ENCODE measurements at regions not wholly inside any gene's neighbourhood (a gene's known extent, or its start where the extent isn't known, plus 50 kb on each side); places are given as distances from the start of the nearest gene placed in this dataset.
"Not testable (repeated sequence)": the region's sequence is repeated elsewhere in the genome, so short reads cannot be mapped to it uniquely, and the experiment has no call there.

- Mint-ChIP-seq H3K4me1 (peaks cover 24% of the 10 kb centered on the region), H3K27me3 (no peaks in the 10 kb centered on the region), H3K4me3 (peak overlapping the region; percentile 12), H3K27ac (peak overlapping the region; percentile 42), H3K36me3 (peaks cover 27% of the 10 kb centered on the region), H3K9me3 (peaks cover 13% of the 10 kb centered on the region)
- POLR2A ChIA-PET = no interaction called here
- DNase-seq = no peak
- no peak for ATAC-seq (ENCODE audit: low read depth)
Measured at GRCh38 chrX:64853424-64853823, 122.8 kb downstream of the ZC4H2 start.

GRCh38 chrX:64850371-64851082 lies 125.7 kb downstream of the ZC4H2 start:
- no peak overlapping the region for H3K27ac Mint-ChIP-seq
- no peaks in the 10 kb centered on the region for H3K27me3 Mint-ChIP-seq
- DNase-seq (peak; percentile 31), ATAC-seq (ENCODE audit: low read depth) (peak; percentile 80)
- H3K36me3 Mint-ChIP-seq = peaks cover 27% of the 10 kb centered on the region
- POLR2A ChIA-PET = interaction anchor here (0.8 to 1.8 kb wide), 3 partner anchors 8 to 184 kb away, joined by 3 to 4 read pairs (median 3); partner anchors contain the start of gene ZC3H12B
- H3K4me1 Mint-ChIP-seq = peaks cover 24% of the 10 kb centered on the region
- H3K9me3 Mint-ChIP-seq = peaks cover 13% of the 10 kb centered on the region
- H3K4me3 Mint-ChIP-seq = peak overlapping the region; percentile 50

- Mint-ChIP-seq H3K4me1 (peaks cover 28% of the 10 kb centered on the region), H3K27me3 (no peaks in the 10 kb centered on the region), H3K36me3 (peaks cover 50% of the 10 kb centered on the region), H3K4me3 (peak overlapping the region; percentile 50), H3K9me3 (peaks cover 20% of the 10 kb centered on the region), H3K27ac (peak overlapping the region; percentile 98)
- ATAC-seq (ENCODE audit: low read depth) (no peak), DNase-seq (no peak)
- POLR2A ChIA-PET = no interaction called here
Measured at GRCh38 chrX:64843224-64843623, 133.0 kb downstream of the ZC4H2 start.

GRCh38 chrX:64842492-64842891 lies 133.8 kb downstream of the ZC4H2 start:
- POLR2A ChIA-PET = interaction anchor here (1.0 kb wide), 1 partner anchor 9 kb away, joined by 4 read pairs; no protein-coding TSS in a partner anchor
- peak; percentile 30 for DNase-seq
- Mint-ChIP-seq H3K27ac (peak overlapping the region; percentile 98), H3K27me3 (no peaks in the 10 kb centered on the region), H3K36me3 (peaks cover 50% of the 10 kb centered on the region), H3K9me3 (peaks cover 20% of the 10 kb centered on the region), H3K4me3 (peak overlapping the region; percentile 59), H3K4me1 (peaks cover 28% of the 10 kb centered on the region)
- peak; percentile 87 for ATAC-seq (ENCODE audit: low read depth)

- ATAC-seq (ENCODE audit: low read depth) (no peak), DNase-seq (no peak)
- H3K27ac Mint-ChIP-seq = peak overlapping the region; percentile 4
- no peaks in the 10 kb centered on the region for H3K27me3 Mint-ChIP-seq
- H3K36me3 Mint-ChIP-seq = peaks cover 4% of the 10 kb centered on the region
- peaks cover 7% of the 10 kb centered on the region for H3K9me3 Mint-ChIP-seq
- peaks cover 3% of the 10 kb centered on the region for H3K4me1 Mint-ChIP-seq
- H3K4me3 Mint-ChIP-seq = no peak overlapping the region
- POLR2A ChIA-PET = no interaction called here
Measured at GRCh38 chrX:64805683-64806082, 170.6 kb downstream of the ZC4H2 start.

- H3K9me3 Mint-ChIP-seq = peaks cover 8% of the 10 kb centered on the region
- no peak overlapping the region for H3K4me3 Mint-ChIP-seq
- H3K27ac Mint-ChIP-seq = no peak overlapping the region
- no peaks in the 10 kb centered on the region for H3K36me3 Mint-ChIP-seq
- no peaks in the 10 kb centered on the region for H3K4me1 Mint-ChIP-seq
- H3K27me3 Mint-ChIP-seq = no peaks in the 10 kb centered on the region
- ATAC-seq (ENCODE audit: low read depth) = no peak
- POLR2A ChIA-PET = no interaction called here
- no peak for DNase-seq
Measured at GRCh38 chrX:64792598-64793337, 183.5 kb downstream of the ZC4H2 start.

GRCh38 chrX:64782923-64783322 lies 193.3 kb downstream of the ZC4H2 start:
- DNase-seq = no peak
- ATAC-seq (ENCODE audit: low read depth) = no peak
- Mint-ChIP-seq H3K4me3 (no peak overlapping the region), H3K27me3 (no peaks in the 10 kb centered on the region), H3K9me3 (peaks cover 7% of the 10 kb centered on the region), H3K4me1 (no peaks in the 10 kb centered on the region), H3K36me3 (no peaks in the 10 kb centered on the region), H3K27ac (no peak overlapping the region)
- POLR2A ChIA-PET = no interaction called here

- Mint-ChIP-seq H3K27ac (no peak overlapping the region), H3K9me3 (peaks cover 6% of the 10 kb centered on the region), H3K4me3 (no peak overlapping the region), H3K36me3 (no peaks in the 10 kb centered on the region), H3K27me3 (no peaks in the 10 kb centered on the region), H3K4me1 (no peaks in the 10 kb centered on the region)
- POLR2A ChIA-PET = no interaction called here
- ATAC-seq (ENCODE audit: low read depth) (no peak), DNase-seq (no peak)
Measured at GRCh38 chrX:64758047-64758446, 218.2 kb downstream of the ZC4H2 start.

- H3K27me3 Mint-ChIP-seq = no peaks in the 10 kb centered on the region
- no peaks in the 10 kb centered on the region for H3K4me1 Mint-ChIP-seq
- H3K4me3 Mint-ChIP-seq = no peak overlapping the region
- POLR2A ChIA-PET = no interaction called here
- DNase-seq (no peak), ATAC-seq (ENCODE audit: low read depth) (no peak)
- no peaks in the 10 kb centered on the region for H3K36me3 Mint-ChIP-seq
- no peak overlapping the region for H3K27ac Mint-ChIP-seq
- peaks cover 2% of the 10 kb centered on the region for H3K9me3 Mint-ChIP-seq
Measured at GRCh38 chrX:64739792-64740378, 236.4 kb downstream of the ZC4H2 start.

GRCh38 chrX:64698317-64698716 lies 277.9 kb downstream of the ZC4H2 start:
- H3K4me1 Mint-ChIP-seq = no peaks in the 10 kb centered on the region
- no peak overlapping the region for H3K27ac Mint-ChIP-seq
- H3K36me3 Mint-ChIP-seq = no peaks in the 10 kb centered on the region
- POLR2A ChIA-PET = no interaction called here
- ATAC-seq (ENCODE audit: low read depth) = no peak
- peaks cover 10% of the 10 kb centered on the region for H3K9me3 Mint-ChIP-seq
- H3K27me3 Mint-ChIP-seq = no peaks in the 10 kb centered on the region
- H3K4me3 Mint-ChIP-seq = no peak overlapping the region
- no peak for DNase-seq

GRCh38 chrX:64695372-64695771 lies 280.9 kb downstream of the ZC4H2 start:
- H3K4me3 Mint-ChIP-seq; H3K27ac Mint-ChIP-seq; H3K36me3 Mint-ChIP-seq; ATAC-seq (ENCODE audit: low read depth); H3K9me3 Mint-ChIP-seq; DNase-seq; H3K4me1 Mint-ChIP-seq; H3K27me3 Mint-ChIP-seq; POLR2A ChIA-PET: not testable (repeated sequence)

- ATAC-seq (ENCODE audit: low read depth) = no peak
- Mint-ChIP-seq H3K9me3 (peaks cover 10% of the 10 kb centered on the region), H3K36me3 (no peaks in the 10 kb centered on the region), H3K27ac (no peak overlapping the region), H3K4me1 (no peaks in the 10 kb centered on the region), H3K27me3 (no peaks in the 10 kb centered on the region), H3K4me3 (no peak overlapping the region)
- POLR2A ChIA-PET = no interaction called here
- no peak for DNase-seq
Measured at GRCh38 chrX:64662876-64663275, 267.6 kb upstream of the MTMR8 start.

- H3K27ac Mint-ChIP-seq; POLR2A ChIA-PET; H3K36me3 Mint-ChIP-seq; H3K27me3 Mint-ChIP-seq; DNase-seq; ATAC-seq (ENCODE audit: low read depth); H3K4me1 Mint-ChIP-seq; H3K4me3 Mint-ChIP-seq: not testable (repeated sequence)
- peaks cover 12% of the 10 kb centered on the region for H3K9me3 Mint-ChIP-seq
Measured at GRCh38 chrX:64657229-64657628, 262.0 kb upstream of the MTMR8 start.

- no peak for ATAC-seq (ENCODE audit: low read depth)
- no peaks in the 10 kb centered on the region for H3K36me3 Mint-ChIP-seq
- no peak overlapping the region for H3K4me3 Mint-ChIP-seq
- POLR2A ChIA-PET = no interaction called here
- no peaks in the 10 kb centered on the region for H3K27me3 Mint-ChIP-seq
- H3K4me1 Mint-ChIP-seq = no peaks in the 10 kb centered on the region
- no peak overlapping the region for H3K27ac Mint-ChIP-seq
- no peak for DNase-seq
- H3K9me3 Mint-ChIP-seq = peaks cover 4% of the 10 kb centered on the region
Measured at GRCh38 chrX:64642482-64642881, 247.2 kb upstream of the MTMR8 start.
